A549 (cell line): ENCODE measurements at regions not wholly inside any gene's neighbourhood (a gene's known extent, or its start where the extent isn't known, plus 50 kb on each side); places are given as distances from the start of the nearest gene placed in this dataset.

Experiments
- CHD4 ChIP-seq: fragments of 200-600 bp; sonication (generic); IDR thresholded peaks from 2 replicates; pipeline ENCODE4 v1.6.1; 2016; ENCODE audit warnings: antibody characterized with exemption, mild to moderate bottlenecking, borderline replicate concordance
- ESRRA ChIP-seq: fragments of 150-350 bp; IDR thresholded peaks from 2 replicates; pipeline ENCODE4 v1.6.1; 2014; ENCODE audit warnings: mild to moderate bottlenecking, low read length, borderline replicate concordance
- JUNB ChIP-seq: fragments of >200 bp; sonication (Bioruptor Twin); formaldehyde crosslinking; IDR thresholded peaks from 2 replicates; pipeline ENCODE4 v1.6.1; 2016
- MYC ChIP-seq: IDR thresholded peaks from 2 replicates; pipeline ENCODE4 v1.6.1; 2012; ENCODE audit warnings: mild to moderate bottlenecking, inconsistent platforms, low read length, improper control_type of control experiment, borderline replicate concordance
- POLR2A ChIP-seq: IDR thresholded peaks from 2 replicates; pipeline ENCODE4 v1.6.1; 2012; ENCODE audit warnings: mild to moderate bottlenecking, low read length
- RCOR1 ChIP-seq: fragments of 150-350 bp; IDR thresholded peaks from 2 replicates; pipeline ENCODE4 v1.6.1; 2014; ENCODE audit warnings: antibody characterized with exemption, low read length, low read depth
- SMC3 ChIP-seq: fragments of >200 bp; sonication (Bioruptor Twin); formaldehyde crosslinking; IDR thresholded peaks from 3 replicates; pipeline ENCODE4 v1.6.1; 2018; ENCODE audit warnings: inconsistent platforms
- ZC3H11A ChIP-seq: fragments of 450-650 bp; IDR thresholded peaks from 2 replicates; pipeline ENCODE4 v1.6.1; 2014; ENCODE audit warnings: antibody characterized with exemption, mild to moderate bottlenecking
- TF ChIP-seq, protein P1 (sequence below): fragments of >200 bp; sonication (Bioruptor Twin); formaldehyde crosslinking; IDR thresholded peaks from 3 replicates; pipeline ENCODE4 v1.5.1; 2016
- TF ChIP-seq, protein P2 (sequence below): IDR thresholded peaks from 2 replicates; pipeline ENCODE4 v1.6.1; 2012

DNA sequence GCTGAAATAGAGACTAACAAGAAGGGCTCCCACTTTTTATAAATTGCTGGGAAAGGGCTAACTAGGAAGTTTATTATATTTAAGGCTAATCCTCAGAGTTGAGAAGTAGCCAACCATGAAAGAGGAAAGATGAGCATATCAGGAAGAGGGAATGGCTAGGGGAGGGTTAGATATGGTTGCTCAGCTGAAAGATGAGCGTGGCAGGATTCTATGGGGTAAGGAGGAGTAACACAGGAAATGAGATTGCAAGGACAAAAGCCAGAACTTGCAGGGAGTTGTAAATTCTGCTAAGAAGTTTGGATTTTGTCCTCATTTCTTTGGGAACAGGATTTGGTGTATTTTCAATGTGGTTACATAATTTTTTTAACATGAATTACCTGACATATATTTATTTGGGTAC is 127.4 kb upstream of the ATP2B1 start:
- TF ChIP-seq POLR2A (no peak), MYC (no peak), SMC3 (no peak), ZC3H11A (no peak), JUNB (no peak), ESRRA (no peak), RCOR1 (no peak), CHD4 (no peak)
- TF ChIP-seq, protein P1, sequence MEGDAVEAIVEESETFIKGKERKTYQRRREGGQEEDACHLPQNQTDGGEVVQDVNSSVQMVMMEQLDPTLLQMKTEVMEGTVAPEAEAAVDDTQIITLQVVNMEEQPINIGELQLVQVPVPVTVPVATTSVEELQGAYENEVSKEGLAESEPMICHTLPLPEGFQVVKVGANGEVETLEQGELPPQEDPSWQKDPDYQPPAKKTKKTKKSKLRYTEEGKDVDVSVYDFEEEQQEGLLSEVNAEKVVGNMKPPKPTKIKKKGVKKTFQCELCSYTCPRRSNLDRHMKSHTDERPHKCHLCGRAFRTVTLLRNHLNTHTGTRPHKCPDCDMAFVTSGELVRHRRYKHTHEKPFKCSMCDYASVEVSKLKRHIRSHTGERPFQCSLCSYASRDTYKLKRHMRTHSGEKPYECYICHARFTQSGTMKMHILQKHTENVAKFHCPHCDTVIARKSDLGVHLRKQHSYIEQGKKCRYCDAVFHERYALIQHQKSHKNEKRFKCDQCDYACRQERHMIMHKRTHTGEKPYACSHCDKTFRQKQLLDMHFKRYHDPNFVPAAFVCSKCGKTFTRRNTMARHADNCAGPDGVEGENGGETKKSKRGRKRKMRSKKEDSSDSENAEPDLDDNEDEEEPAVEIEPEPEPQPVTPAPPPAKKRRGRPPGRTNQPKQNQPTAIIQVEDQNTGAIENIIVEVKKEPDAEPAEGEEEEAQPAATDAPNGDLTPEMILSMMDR = no peak
- TF ChIP-seq, protein P2, sequence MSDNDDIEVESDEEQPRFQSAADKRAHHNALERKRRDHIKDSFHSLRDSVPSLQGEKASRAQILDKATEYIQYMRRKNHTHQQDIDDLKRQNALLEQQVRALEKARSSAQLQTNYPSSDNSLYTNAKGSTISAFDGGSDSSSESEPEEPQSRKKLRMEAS = no peak
